ENCODE measurements at regions not wholly inside any gene's neighbourhood (a gene's known extent, or its start where the extent isn't known, plus 50 kb on each side); places are given as distances from the start of the nearest gene placed in this dataset.

- 78 to 86% (median 85%) methylated on average over 19 to 24 of the region's 24 CpGs for WGBS, 4 donors
- intact Hi-C loops (cut with DNase I): no loop called here
- H3K4me3 ChIP-seq: no peak overlapping the region
- TF ChIP-seq CTCF (IDR thresholded peaks at IDR 0.05) (no peak), POLR2A (IDR thresholded peaks at IDR 0.05) (no peak)
- H3K27ac ChIP-seq: no peak overlapping the region
- no peak for DNase-seq
- peaks cover 4% of the 10 kb centered on the region for H3K27me3 ChIP-seq
- H3K36me3 ChIP-seq (replicated peaks in 1 of 2): no peaks in the 10 kb centered on the region
- no peaks in the 10 kb centered on the region for H3K4me1 ChIP-seq (replicated peaks in 1 of 2)
- H3K9me3 ChIP-seq (replicated peaks in 1 of 3): no peaks in the 10 kb centered on the region
Measured at GRCh38 chr7:25968205-25968993, 183.6 kb upstream of the NFE2L3 start.

- H3K27ac ChIP-seq: no peak overlapping the region
- 72 to 83% (median 75%) methylated on average over 4 of the region's 4 CpGs for WGBS, 4 donors
- no peak for DNase-seq
- H3K4me1 ChIP-seq (replicated peaks in 1 of 2): no peaks in the 10 kb centered on the region
- peaks cover 4% of the 10 kb centered on the region for H3K27me3 ChIP-seq
- no peaks in the 10 kb centered on the region for H3K9me3 ChIP-seq (replicated peaks in 1 of 3)
- intact Hi-C loops (cut with DNase I): no loop called here
- TF ChIP-seq CTCF (IDR thresholded peaks at IDR 0.05) (no peak), POLR2A (IDR thresholded peaks at IDR 0.05) (no peak)
- H3K4me3 ChIP-seq: no peak overlapping the region
- H3K36me3 ChIP-seq (replicated peaks in 1 of 2): no peaks in the 10 kb centered on the region
Measured at GRCh38 chr7:25970356-25970755, 181.6 kb upstream of the NFE2L3 start.

- H3K4me1 ChIP-seq (replicated peaks in 1 of 2): no peaks in the 10 kb centered on the region
- H3K27ac ChIP-seq: no peak overlapping the region
- no peaks in the 10 kb centered on the region for H3K9me3 ChIP-seq (replicated peaks in 1 of 3)
- H3K36me3 ChIP-seq (replicated peaks in 1 of 2): no peaks in the 10 kb centered on the region
- WGBS, 4 donors: 70 to 76% (median 74%) methylated on average over 5 of the region's 5 CpGs
- H3K27me3 ChIP-seq: peaks cover 4% of the 10 kb centered on the region
- H3K4me3 ChIP-seq: no peak overlapping the region
- no peak for DNase-seq
- intact Hi-C loops (cut with DNase I): no loop called here
- TF ChIP-seq CTCF (IDR thresholded peaks at IDR 0.05) (no peak), POLR2A (IDR thresholded peaks at IDR 0.05) (no peak)
Measured at GRCh38 chr7:25970911-25971310, 181.1 kb upstream of the NFE2L3 start.

- no peak overlapping the region for H3K27ac ChIP-seq
- no peak overlapping the region for H3K4me3 ChIP-seq
- H3K36me3 ChIP-seq (replicated peaks in 1 of 2): no peaks in the 10 kb centered on the region
- no peaks in the 10 kb centered on the region for H3K27me3 ChIP-seq
- H3K4me1 ChIP-seq (replicated peaks in 1 of 2): no peaks in the 10 kb centered on the region
- DNase-seq: no peak
- intact Hi-C loops (cut with DNase I): no loop called here
- no peaks in the 10 kb centered on the region for H3K9me3 ChIP-seq (replicated peaks in 1 of 3)
- no peak for TF ChIP-seq CTCF (IDR thresholded peaks at IDR 0.05)
- TF ChIP-seq POLR2A (IDR thresholded peaks at IDR 0.05): no peak
Measured at GRCh38 chr7:25976630-25977029, 175.4 kb upstream of the NFE2L3 start.

All from adrenal gland (tissue), 9 donors.